Trophoblast cell (in vitro differentiated cells and primary cell): ENCODE measurements at regions not wholly inside any gene's neighbourhood (a gene's known extent, or its start where the extent isn't known, plus 50 kb on each side); places are given as distances from the start of the nearest gene placed in this dataset.

Experiments
- DNase-seq, 2 donors: peaks; one replicate each; pipeline ENCODE4 v3.0.0-alpha.2; 2016
- H2AFZ ChIP-seq: 2 replicates; pipeline ENCODE4 v1.6.1; 2013; ENCODE audit warnings: low read length, moderate library complexity, mild to moderate bottlenecking; ENCODE audit not compliant: insufficient read depth, poor library complexity
- H2AK5ac ChIP-seq: 2 replicates; pipeline ENCODE4 v1.6.1; 2013; ENCODE audit warnings: mild to moderate bottlenecking, low read length
- H2BK120ac ChIP-seq: 2 replicates; pipeline ENCODE4 v1.6.1; 2013; ENCODE audit warnings: low read length, mild to moderate bottlenecking, moderate library complexity; ENCODE audit not compliant: insufficient read depth, poor library complexity
- H2BK12ac ChIP-seq: 2 replicates; pipeline ENCODE4 v1.6.1; 2013; ENCODE audit warnings: mild to moderate bottlenecking, low read length, moderate library complexity
- H2BK5ac ChIP-seq: 2 replicates; pipeline ENCODE4 v1.6.1; 2013; ENCODE audit warnings: low read length, low read depth, moderate library complexity, mild to moderate bottlenecking; ENCODE audit not compliant: poor library complexity
- H3K14ac ChIP-seq: 2 replicates; pipeline ENCODE4 v1.6.1; 2013; ENCODE audit warnings: mild to moderate bottlenecking, low read length
- H3K18ac ChIP-seq: 2 replicates; pipeline ENCODE4 v1.6.1; 2013; ENCODE audit warnings: mild to moderate bottlenecking, low read length
- H3K23ac ChIP-seq: 2 replicates; pipeline ENCODE4 v1.6.1; 2013; ENCODE audit warnings: low read length
- H3K27ac ChIP-seq: 2 replicates; pipeline ENCODE4 v1.5.1; 2013; ENCODE audit warnings: low read depth, mild to moderate bottlenecking, inconsistent platforms, low read length, moderate library complexity
- H3K27me3 ChIP-seq: 2 replicates; pipeline ENCODE4 v1.6.1; 2013; ENCODE audit warnings: inconsistent platforms, mild to moderate bottlenecking, low read length, moderate library complexity; ENCODE audit not compliant: insufficient read depth
- H3K36me3 ChIP-seq, 2 experiments: 1 replicate in 1 of 2; 2 replicates in 1 of 2; pipeline ENCODE4 v1.6.1; 2013; ENCODE audit warnings: low read length in 2 of 2, mild to moderate bottlenecking in 2 of 2, moderate library complexity in 1 of 2; ENCODE audit not compliant: insufficient read depth in 2 of 2, control insufficient read depth in 1 of 2
- H3K4ac ChIP-seq: 2 replicates; pipeline ENCODE4 v1.6.1; 2013; ENCODE audit warnings: low read depth, mild to moderate bottlenecking, low read length, moderate library complexity
- H3K4me1 ChIP-seq, 2 experiments: 1 replicate in 1 of 2; 2 replicates in 1 of 2; pipeline ENCODE4 v1.6.1; 2013; ENCODE audit warnings: low read length in 2 of 2, mild to moderate bottlenecking in 2 of 2, moderate library complexity in 1 of 2; ENCODE audit not compliant: insufficient read depth in 2 of 2, control insufficient read depth in 1 of 2
- H3K4me2 ChIP-seq: 2 replicates; pipeline ENCODE4 v1.6.1; 2013; ENCODE audit warnings: inconsistent platforms, mild to moderate bottlenecking, low read length, moderate library complexity
- H3K4me3 ChIP-seq: 2 replicates; pipeline ENCODE4 v1.5.1; 2013; ENCODE audit warnings: mild to moderate bottlenecking, low read depth, low read length, inconsistent platforms
- H3K79me1 ChIP-seq: one replicate; pipeline ENCODE4 v1.6.1; 2013; ENCODE audit warnings: low read length
- H3K79me2 ChIP-seq: 2 replicates; pipeline ENCODE4 v1.6.1; 2013; ENCODE audit warnings: low read length, mild to moderate bottlenecking; ENCODE audit not compliant: control insufficient read depth, insufficient read depth, poor library complexity
- H3K9ac ChIP-seq: 2 replicates; pipeline ENCODE4 v1.6.1; 2013; ENCODE audit warnings: mild to moderate bottlenecking, low read length
- H3K9me3 ChIP-seq: 2 replicates; pipeline ENCODE4 v1.6.1; 2013; ENCODE audit warnings: low read depth, mild to moderate bottlenecking, control low read depth, inconsistent platforms, low read length; ENCODE audit not compliant: insufficient read depth
- H4K12ac ChIP-seq: 2 replicates; pipeline ENCODE4 v1.6.1; 2013; ENCODE audit warnings: low read depth, mild to moderate bottlenecking, low read length, moderate library complexity
- H4K8ac ChIP-seq: 2 replicates; pipeline ENCODE4 v1.6.1; 2013; ENCODE audit warnings: low read depth, mild to moderate bottlenecking, low read length, moderate library complexity
- H4K91ac ChIP-seq: one replicate; pipeline ENCODE4 v1.6.1; 2013; ENCODE audit warnings: low read depth, mild to moderate bottlenecking, low read length, moderate library complexity
- WGBS: extraction: QIAGEN DNeasy Blood & Tissue Kit; methylation state at CpG from one replicate; pipeline ENCODE4 v1.1.7; 2013; ENCODE audit warnings: missing lambda C conversion rate; ENCODE audit not compliant: insufficient read length, insufficient coverage; ENCODE audit errors: extremely low coverage; 5-methylcytosine and 5-hydroxymethylcytosine counted together

GRCh38 chr5:116754556-116754955, 179.9 kb upstream of the SEMA6A start:
- Histone ChIP-seq H3K18ac (no peak overlapping the region), H3K14ac (no peak overlapping the region), H2BK120ac (peak overlapping the region; percentile 84), H4K8ac (peak overlapping the region; percentile 74), H3K79me1 (peaks cover 5% of the 10 kb centered on the region), H2BK12ac (no peak overlapping the region), H3K36me3 (peaks cover 0 to 3% of the 10 kb centered on the region in 2 experiments), H3K27ac (peak overlapping the region; percentile 56), H4K91ac (no peak overlapping the region), H3K4me3 (no peak overlapping the region), H2BK5ac (peak overlapping the region; percentile 92), H3K9me3 (peaks cover 6% of the 10 kb centered on the region), H3K27me3 (no peaks in the 10 kb centered on the region), H3K23ac (no peak overlapping the region), H4K12ac (no peak overlapping the region), H2AK5ac (no peak overlapping the region), H2AFZ (no peak overlapping the region), H3K79me2 (no peaks in the 10 kb centered on the region), H3K4me1 (peaks cover 0 to 7% of the 10 kb centered on the region in 2 experiments), H3K9ac (no peak overlapping the region), H3K4me2 (no peak overlapping the region), H3K4ac (no peak overlapping the region)
- peak; percentile 79 to 95 for DNase-seq

DNA sequence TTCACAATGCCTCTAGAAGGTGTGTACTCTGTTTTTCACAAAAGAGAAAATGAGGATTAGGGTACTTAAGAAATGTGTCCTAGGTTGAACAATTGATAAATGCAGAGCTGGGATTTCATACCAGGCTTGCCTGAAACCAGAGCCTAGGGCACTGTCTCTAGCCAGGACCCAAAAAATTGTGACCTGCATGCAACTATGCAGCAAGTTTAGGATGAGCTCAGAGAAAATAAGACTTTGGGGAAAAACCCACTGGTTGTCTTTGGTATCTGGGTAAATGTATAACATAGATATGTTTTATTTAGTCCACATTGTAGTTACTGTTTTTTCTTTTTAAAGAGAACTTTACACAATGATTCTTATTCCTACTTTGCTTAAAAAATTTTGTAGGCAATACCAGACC, 177.1 kb upstream of the SEMA6A start:
- Histone ChIP-seq H3K27ac (peak overlapping the region; percentile 71), H3K27me3 (no peaks in the 10 kb centered on the region), H3K4me1 (peaks cover 3 to 11% of the 10 kb centered on the region in 2 experiments), H3K9ac (no peak overlapping the region), H3K9me3 (peaks cover 5% of the 10 kb centered on the region), H4K91ac (no peak overlapping the region), H2AFZ (no peak overlapping the region), H3K79me1 (peaks cover 4% of the 10 kb centered on the region), H3K14ac (no peak overlapping the region), H2BK120ac (no peak overlapping the region), H2AK5ac (no peak overlapping the region), H3K18ac (no peak overlapping the region), H3K4me2 (no peak overlapping the region), H4K8ac (no peak overlapping the region), H3K23ac (no peak overlapping the region), H4K12ac (no peak overlapping the region), H2BK12ac (no peak overlapping the region), H2BK5ac (no peak overlapping the region), H3K36me3 (peaks cover 0 to 2% of the 10 kb centered on the region in 2 experiments), H3K79me2 (no peaks in the 10 kb centered on the region), H3K4ac (no peak overlapping the region), H3K4me3 (no peak overlapping the region)
- no peak for DNase-seq

GRCh38 chr5:116750631-116751580, 176.3 kb upstream of the SEMA6A start:
- H3K9ac ChIP-seq: no peak overlapping the region
- peaks cover 1% of the 10 kb centered on the region for H3K9me3 ChIP-seq
- no peak overlapping the region for H3K4me3 ChIP-seq
- no peak overlapping the region for H2BK120ac ChIP-seq
- H3K36me3 ChIP-seq: no peaks in the 10 kb centered on the region
- H3K4me2 ChIP-seq: no peak overlapping the region
- DNase-seq: no peak
- H3K79me2 ChIP-seq: no peaks in the 10 kb centered on the region
- no peak overlapping the region for H2AFZ ChIP-seq
- H2BK12ac ChIP-seq: no peak overlapping the region
- no peaks in the 10 kb centered on the region for H3K27me3 ChIP-seq
- H3K14ac ChIP-seq: no peak overlapping the region
- WGBS: no CpG with 5 or more reads among the region's 2 CpGs
- no peak overlapping the region for H4K91ac ChIP-seq
- H3K4me1 ChIP-seq: peaks cover 3 to 11% of the 10 kb centered on the region in 2 experiments
- no peak overlapping the region for H3K27ac ChIP-seq
- H3K4ac ChIP-seq: no peak overlapping the region
- H4K8ac ChIP-seq: no peak overlapping the region
- H4K12ac ChIP-seq: no peak overlapping the region
- H2AK5ac ChIP-seq: no peak overlapping the region
- no peak overlapping the region for H3K23ac ChIP-seq
- no peak overlapping the region for H2BK5ac ChIP-seq
- peaks cover 2% of the 10 kb centered on the region for H3K79me1 ChIP-seq
- no peak overlapping the region for H3K18ac ChIP-seq

DNA sequence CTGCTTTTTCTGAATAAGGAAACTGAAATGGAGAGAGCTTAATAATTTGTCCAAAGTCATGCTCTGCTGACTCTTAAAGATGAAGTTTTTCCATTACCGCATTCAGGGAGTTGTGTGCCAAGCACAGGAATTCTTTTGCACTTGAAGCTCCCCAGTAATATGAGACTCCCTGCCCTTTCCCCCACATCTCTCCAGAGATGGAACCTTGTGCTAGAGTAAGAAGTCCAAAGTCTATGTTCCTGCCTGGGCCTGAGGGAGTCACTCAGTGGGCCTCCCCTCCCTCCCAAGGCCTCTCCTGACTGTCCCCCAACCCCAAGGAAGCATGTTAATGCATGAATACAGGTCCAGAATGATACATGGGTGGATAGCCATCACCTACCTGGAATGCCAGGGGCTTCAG, 173.3 kb upstream of the SEMA6A start:
- Histone ChIP-seq H2AK5ac (no peak overlapping the region), H4K8ac (no peak overlapping the region), H3K4me2 (no peak overlapping the region), H3K36me3 (no peaks in the 10 kb centered on the region), H3K14ac (no peak overlapping the region), H3K4me3 (no peak overlapping the region), H3K27ac (no peak overlapping the region), H2BK12ac (peak overlapping the region; percentile 12), H3K4ac (no peak overlapping the region), H3K9ac (peak overlapping the region; percentile 78), H2AFZ (no peak overlapping the region), H3K23ac (no peak overlapping the region), H4K91ac (no peak overlapping the region), H2BK5ac (no peak overlapping the region), H3K4me1 (peaks cover 3% of the 10 kb centered on the region in 2 experiments), H2BK120ac (no peak overlapping the region), H3K18ac (no peak overlapping the region), H3K79me1 (no peaks in the 10 kb centered on the region), H3K9me3 (peaks cover 1% of the 10 kb centered on the region), H3K79me2 (no peaks in the 10 kb centered on the region), H4K12ac (no peak overlapping the region), H3K27me3 (no peaks in the 10 kb centered on the region)
- WGBS: no CpG with 5 or more reads among the region's 1 CpG
- DNase-seq: no peak
